Mesenchymal stem cell (in vitro differentiated cells and primary cell): ENCODE measurements at regions not wholly inside any gene's neighbourhood (a gene's known extent, or its start where the extent isn't known, plus 50 kb on each side); places are given as distances from the start of the nearest gene placed in this dataset.

ENCODE experiments used
- DNase-seq: peaks from one replicate; pipeline ENCODE4 v3.0.0-alpha.2; 2013
- H2AFZ ChIP-seq: one replicate; pipeline ENCODE4 v1.6.1; 2013; ENCODE audit warnings: low read depth, mild to moderate bottlenecking, control low read depth, inconsistent platforms, low read length, moderate library complexity
- H2AK5ac ChIP-seq: 2 replicates; pipeline ENCODE4 v1.6.1; 2013; ENCODE audit warnings: low read length, moderate library complexity, mild to moderate bottlenecking, inconsistent platforms; ENCODE audit not compliant: severe bottlenecking
- H2BK120ac ChIP-seq: one replicate; pipeline ENCODE4 v1.6.1; 2013; ENCODE audit warnings: low read depth, mild to moderate bottlenecking, inconsistent platforms, low read length, moderate library complexity
- H2BK12ac ChIP-seq, 2 experiments: one replicate each; pipeline ENCODE4 v1.6.1; 2013; ENCODE audit warnings: inconsistent platforms in 2 of 2, low read length in 2 of 2, mild to moderate bottlenecking in 2 of 2, moderate library complexity in 2 of 2, control low read depth in 1 of 2
- H2BK15ac ChIP-seq: one replicate; pipeline ENCODE4 v1.6.1; 2013; ENCODE audit warnings: mild to moderate bottlenecking, low read depth, inconsistent platforms; ENCODE audit not compliant: poor library complexity, severe bottlenecking
- H2BK5ac ChIP-seq: 2 replicates; pipeline ENCODE4 v1.6.1; 2013; ENCODE audit warnings: low read depth, mild to moderate bottlenecking, low read length, control low read depth, inconsistent platforms; ENCODE audit not compliant: poor library complexity, severe bottlenecking
- H3K14ac ChIP-seq, 2 experiments: one replicate each; pipeline ENCODE4 v1.6.1; 2013; ENCODE audit warnings: inconsistent platforms in 2 of 2, low read length in 2 of 2, control low read depth in 1 of 2, mild to moderate bottlenecking in 1 of 2, moderate library complexity in 1 of 2
- H3K18ac ChIP-seq, 2 experiments: one replicate each; pipeline ENCODE4 v1.6.1; 2013; ENCODE audit warnings: inconsistent platforms in 2 of 2, low read length in 2 of 2, control low read depth in 1 of 2, low read depth in 1 of 2, mild to moderate bottlenecking in 1 of 2
- H3K23ac ChIP-seq, 2 experiments: one replicate each; pipeline ENCODE4 v1.6.1; 2013; ENCODE audit warnings: inconsistent platforms in 2 of 2, low read length in 2 of 2, mild to moderate bottlenecking in 2 of 2, moderate library complexity in 2 of 2, control low read depth in 1 of 2
- H3K27ac ChIP-seq: 2 replicates; pipeline ENCODE4 v1.5.1; 2013; ENCODE audit warnings: mild to moderate bottlenecking, moderate library complexity, low read length, control low read depth, inconsistent platforms; ENCODE audit not compliant: poor library complexity, severe bottlenecking
- H3K27me3 ChIP-seq, 2 experiments: 2 replicates each; pipeline versions ENCODE4 v1.6.1 to v1.7.0; 2013; ENCODE audit warnings: low read length in 2 of 2, mild to moderate bottlenecking in 2 of 2, moderate library complexity in 2 of 2, control low read depth in 1 of 2, inconsistent platforms in 1 of 2; ENCODE audit not compliant: control insufficient read depth in 1 of 2, insufficient read depth in 1 of 2
- H3K36me3 ChIP-seq, 2 experiments: 2 replicates each; pipeline versions ENCODE4 v1.6.1 to v1.7.0; 2013; ENCODE audit warnings: low read length in 2 of 2, control low read depth in 1 of 2, inconsistent platforms in 1 of 2, low read depth in 1 of 2, mild to moderate bottlenecking in 1 of 2; ENCODE audit not compliant: insufficient read depth in 2 of 2, control insufficient read depth in 1 of 2
- H3K4ac ChIP-seq, 2 experiments: one replicate each; pipeline ENCODE4 v1.6.1; 2013; ENCODE audit warnings: inconsistent platforms in 2 of 2, low read length in 2 of 2, mild to moderate bottlenecking in 2 of 2, moderate library complexity in 2 of 2, control low read depth in 1 of 2, low read depth in 1 of 2
- H3K4me1 ChIP-seq: 2 replicates; pipeline ENCODE4 v1.6.1; 2013; ENCODE audit warnings: low read depth, low read length, control low read depth; ENCODE audit not compliant: control insufficient read depth, insufficient read depth
- H3K4me2 ChIP-seq: 2 replicates; pipeline ENCODE4 v1.6.1; 2013; ENCODE audit warnings: low read length, mild to moderate bottlenecking, inconsistent platforms; ENCODE audit not compliant: poor library complexity, severe bottlenecking
- H3K4me3 ChIP-seq, 2 experiments: 2 replicates each; pipeline versions ENCODE4 v1.5.1 to v1.7.0; 2013; ENCODE audit warnings: low read length in 2 of 2, mild to moderate bottlenecking in 2 of 2, control low read depth in 1 of 2, low read depth in 1 of 2; ENCODE audit not compliant: insufficient read depth in 1 of 2
- H3K79me1 ChIP-seq: replicated peaks from 2 replicates; pipeline ENCODE4 v1.6.1; 2013; ENCODE audit warnings: mild to moderate bottlenecking, control low read depth, low read length, inconsistent platforms; ENCODE audit not compliant: poor library complexity, severe bottlenecking
- H3K9ac ChIP-seq: 2 replicates; pipeline ENCODE4 v1.7.0; 2013; ENCODE audit warnings: mild to moderate bottlenecking, low read length, moderate library complexity
- H3K9me3 ChIP-seq: 2 replicates; pipeline ENCODE4 v1.7.0; 2013; ENCODE audit warnings: mild to moderate bottlenecking, low read length; ENCODE audit not compliant: control insufficient read depth
- H4K8ac ChIP-seq: one replicate; pipeline ENCODE4 v1.6.1; 2013; ENCODE audit warnings: inconsistent platforms, mild to moderate bottlenecking, low read length, moderate library complexity
- H4K91ac ChIP-seq: one replicate; pipeline ENCODE4 v1.6.1; 2013; ENCODE audit warnings: mild to moderate bottlenecking, low read length, inconsistent platforms
- WGBS: methylation state at CpG from one replicate; pipeline ENCODE4 v1.1.7; 2013; ENCODE audit warnings: mixed read lengths; 5-methylcytosine and 5-hydroxymethylcytosine counted together

- Histone ChIP-seq H2BK5ac (no peak overlapping the region), H3K4me2 (no peak overlapping the region), H3K4ac (no peak overlapping the region), H2AK5ac (no peak overlapping the region), H2AFZ (no peak overlapping the region), H3K4me1 (no peaks in the 10 kb centered on the region), H2BK15ac (no peak overlapping the region), H3K23ac (no peak overlapping the region), H4K91ac (no peak overlapping the region), H2BK120ac (no peak overlapping the region), H3K4me3 (no peak overlapping the region), H3K79me1 (no peaks in the 10 kb centered on the region), H3K14ac (no peak overlapping the region), H4K8ac (no peak overlapping the region), H3K27ac (no peak overlapping the region), H3K9me3 (no peaks in the 10 kb centered on the region), H3K27me3 (no peaks in the 10 kb centered on the region), H3K18ac (no peak overlapping the region), H3K9ac (no peak overlapping the region), H3K36me3 (no peaks in the 10 kb centered on the region), H2BK12ac (no peak overlapping the region)
- 60% methylated on average over 1 of the region's 2 CpGs for WGBS
- DNase-seq, result no peak
These were observed 311.7 kb downstream of the HTR1A start for GRCh38 chr5:63650581-63650980.

GRCh38 chr5:63648376-63648775, 313.9 kb downstream of the HTR1A start:
- H2BK12ac ChIP-seq, result no peak overlapping the region
- H2AK5ac ChIP-seq, result no peak overlapping the region
- no peaks in the 10 kb centered on the region for H3K79me1 ChIP-seq
- H3K14ac ChIP-seq, result no peak overlapping the region
- H3K18ac ChIP-seq, result no peak overlapping the region
- no peak overlapping the region for H3K27ac ChIP-seq
- no peaks in the 10 kb centered on the region for H3K4me1 ChIP-seq
- H3K9me3 ChIP-seq, result no peaks in the 10 kb centered on the region
- no peak overlapping the region for H2BK120ac ChIP-seq
- no peak overlapping the region for H3K4me2 ChIP-seq
- H3K4me3 ChIP-seq, result no peak overlapping the region
- no peak overlapping the region for H4K91ac ChIP-seq
- no peak overlapping the region for H3K4ac ChIP-seq
- no peaks in the 10 kb centered on the region for H3K27me3 ChIP-seq
- no peak for DNase-seq
- H2BK15ac ChIP-seq, result no peak overlapping the region
- no peak overlapping the region for H3K23ac ChIP-seq
- H3K36me3 ChIP-seq, result no peaks in the 10 kb centered on the region
- H3K9ac ChIP-seq, result no peak overlapping the region
- H2BK5ac ChIP-seq, result no peak overlapping the region
- no peak overlapping the region for H4K8ac ChIP-seq
- no peak overlapping the region for H2AFZ ChIP-seq

GRCh38 chr5:63629951-63630630, 332.2 kb downstream of the HTR1A start:
- Histone ChIP-seq H3K4me3 (no peak overlapping the region), H2BK15ac (no peak overlapping the region), H3K14ac (no peak overlapping the region), H2BK5ac (no peak overlapping the region), H3K79me1 (no peaks in the 10 kb centered on the region), H4K91ac (no peak overlapping the region), H3K36me3 (no peaks in the 10 kb centered on the region), H3K23ac (no peak overlapping the region), H2AK5ac (no peak overlapping the region), H3K4me1 (no peaks in the 10 kb centered on the region), H3K9me3 (peaks cover 2% of the 10 kb centered on the region), H3K27ac (no peak overlapping the region), H4K8ac (no peak overlapping the region), H3K4ac (no peak overlapping the region), H2BK120ac (no peak overlapping the region), H3K18ac (no peak overlapping the region), H3K27me3 (no peaks in the 10 kb centered on the region), H2AFZ (no peak overlapping the region), H2BK12ac (no peak overlapping the region), H3K4me2 (no peak overlapping the region), H3K9ac (no peak overlapping the region)
- DNase-seq, result no peak
- WGBS, result 88% methylated on average over 4 of the region's 4 CpGs

- H2BK15ac ChIP-seq, result no peak overlapping the region
- H3K4me2 ChIP-seq, result no peak overlapping the region
- no peak overlapping the region for H3K14ac ChIP-seq
- no peak overlapping the region for H3K4ac ChIP-seq
- H2BK12ac ChIP-seq, result no peak overlapping the region
- H3K4me3 ChIP-seq, result no peak overlapping the region
- no CpG with 5 or more reads among the region's 3 CpGs for WGBS
- no peak overlapping the region for H3K9ac ChIP-seq
- H3K27ac ChIP-seq, result no peak overlapping the region
- no peak overlapping the region for H4K8ac ChIP-seq
- H4K91ac ChIP-seq, result no peak overlapping the region
- no peaks in the 10 kb centered on the region for H3K9me3 ChIP-seq
- no peak overlapping the region for H3K18ac ChIP-seq
- no peak overlapping the region for H2AK5ac ChIP-seq
- no peak overlapping the region for H2BK120ac ChIP-seq
- no peaks in the 10 kb centered on the region for H3K4me1 ChIP-seq
- H3K27me3 ChIP-seq, result no peaks in the 10 kb centered on the region
- no peak overlapping the region for H2AFZ ChIP-seq
- no peaks in the 10 kb centered on the region for H3K36me3 ChIP-seq
- no peak overlapping the region for H2BK5ac ChIP-seq
- DNase-seq, result no peak
- H3K79me1 ChIP-seq, result no peaks in the 10 kb centered on the region
- H3K23ac ChIP-seq, result no peak overlapping the region
These were observed 348.8 kb downstream of the HTR1A start for GRCh38 chr5:63613442-63613841.
